Astrocyte (in vitro differentiated cells and primary cell): ENCODE measurements at regions not wholly inside any gene's neighbourhood (a gene's known extent, or its start where the extent isn't known, plus 50 kb on each side); places are given as distances from the start of the nearest gene placed in this dataset.

Source experiments
- DNase-seq: peaks from one replicate; pipeline ENCODE4 v3.0.0-alpha.2; 2010; ENCODE audit warnings: low read depth
- FAIRE-seq: peaks from 2 replicates; lab custom pipeline; 2011; peaks lifted over from hg19 to GRCh38; lab: Jason Lieb, UNC
- H2AFZ ChIP-seq: 2 replicates; pipeline ENCODE4 v1.6.0; 2012; ENCODE audit warnings: low read depth, low read length, inconsistent platforms
- H3K27ac ChIP-seq: 2 replicates; pipeline ENCODE4 v1.5.1; 2011; ENCODE audit warnings: low read depth, low read length, inconsistent platforms
- H3K27me3 ChIP-seq: 2 replicates; pipeline ENCODE4 v1.6.0; 2011; ENCODE audit warnings: low read length, inconsistent platforms; ENCODE audit not compliant: insufficient read depth
- H3K36me3 ChIP-seq: 2 replicates; pipeline ENCODE4 v1.5.1; 2011; ENCODE audit warnings: low read length, inconsistent platforms; ENCODE audit not compliant: insufficient read depth
- H3K4me1 ChIP-seq: 2 replicates; pipeline ENCODE4 v1.5.1; 2011; ENCODE audit warnings: low read length, inconsistent platforms; ENCODE audit not compliant: insufficient read depth
- H3K4me2 ChIP-seq: 2 replicates; pipeline ENCODE4 v1.6.0; 2012; ENCODE audit warnings: low read length, inconsistent platforms
- H3K4me3 ChIP-seq: 2 replicates; pipeline ENCODE4 v1.5.1; 2011; ENCODE audit warnings: low read depth, mild to moderate bottlenecking, low read length, inconsistent platforms; ENCODE audit not compliant: insufficient read depth
- H3K79me2 ChIP-seq: 2 replicates; pipeline ENCODE4 v1.6.0; 2012; ENCODE audit warnings: mild to moderate bottlenecking, low read length, inconsistent platforms; ENCODE audit not compliant: insufficient read depth
- H3K9ac ChIP-seq: 2 replicates; pipeline ENCODE4 v1.6.0; 2012; ENCODE audit warnings: mild to moderate bottlenecking, low read length, inconsistent platforms
- H3K9me3 ChIP-seq: 2 replicates; pipeline ENCODE4 v1.5.1; 2012; ENCODE audit warnings: low read depth, mild to moderate bottlenecking, low read length, inconsistent platforms; ENCODE audit not compliant: insufficient read depth
- H4K20me1 ChIP-seq: 2 replicates; pipeline ENCODE4 v1.6.0; 2012; ENCODE audit warnings: low read length, inconsistent platforms; ENCODE audit not compliant: insufficient read depth
- H3K27ac Mint-ChIP-seq: one replicate; pipeline ENCODE4 v1.8.0; 2021; ENCODE audit warnings: mild to moderate bottlenecking, mixed read lengths; ENCODE audit not compliant: unreplicated experiment
- H3K27me3 Mint-ChIP-seq: one replicate; pipeline ENCODE4 v1.8.0; 2021; ENCODE audit warnings: low read depth, mixed read lengths; ENCODE audit not compliant: unreplicated experiment
- H3K36me3 Mint-ChIP-seq: one replicate; pipeline ENCODE4 v1.8.0; 2021; ENCODE audit warnings: low read depth, mixed read lengths; ENCODE audit not compliant: unreplicated experiment
- H3K4me1 Mint-ChIP-seq: one replicate; pipeline ENCODE4 v1.8.0; 2021; ENCODE audit warnings: low read depth, mixed read lengths; ENCODE audit not compliant: unreplicated experiment
- H3K4me3 Mint-ChIP-seq: one replicate; pipeline ENCODE4 v1.8.0; 2021; ENCODE audit warnings: mild to moderate bottlenecking, moderate library complexity, mixed read lengths; ENCODE audit not compliant: unreplicated experiment
- H3K9me3 Mint-ChIP-seq: one replicate; pipeline ENCODE4 v1.8.0; 2021; ENCODE audit warnings: mild to moderate bottlenecking, mixed read lengths; ENCODE audit not compliant: unreplicated experiment
- EZH2 ChIP-seq: IDR thresholded peaks from 2 replicates; pipeline ENCODE4 v1.6.1; 2012; ENCODE audit warnings: mild to moderate bottlenecking, low read length, inconsistent platforms; ENCODE audit not compliant: insufficient read depth
- TF ChIP-seq, protein P1 (sequence below): IDR thresholded peaks from 2 replicates; pipeline ENCODE4 v1.5.1; 2011; ENCODE audit warnings: low read depth, mild to moderate bottlenecking, inconsistent platforms, low read length, moderate library complexity; ENCODE audit not compliant: insufficient read depth

DNA sequence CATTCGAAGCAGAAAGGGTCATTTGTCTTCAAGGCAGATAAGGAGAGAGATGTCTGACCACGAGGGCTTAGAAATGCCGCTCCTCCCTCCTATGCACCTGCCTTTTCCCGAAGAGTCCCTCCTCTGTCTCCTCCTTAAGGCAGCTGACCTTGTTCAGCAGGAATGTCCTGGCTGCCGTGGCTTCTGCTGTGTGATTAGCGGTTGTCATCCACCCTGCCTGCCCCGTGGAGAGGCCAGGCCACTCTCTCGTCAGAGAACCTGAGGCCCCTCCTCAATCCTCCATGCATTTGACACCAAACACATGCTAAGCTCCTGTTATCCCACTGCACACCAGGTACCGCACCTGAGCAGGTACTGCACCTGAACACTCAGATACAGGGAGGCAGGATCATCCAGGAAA is 834.6 kb downstream of the TBC1D22A start:
- FAIRE-seq (no peak), DNase-seq (no peak)
- Histone ChIP-seq H2AFZ (no peak overlapping the region), H3K4me1 (no peaks in the 10 kb centered on the region), H4K20me1 (no peaks in the 10 kb centered on the region), H3K79me2 (no peaks in the 10 kb centered on the region), H3K4me2 (no peak overlapping the region), H3K4me3 (no peak overlapping the region), H3K9ac (no peak overlapping the region), H3K27me3 (no peaks in the 10 kb centered on the region), H3K9me3 (peaks cover 23% of the 10 kb centered on the region), H3K36me3 (no peaks in the 10 kb centered on the region), H3K27ac (no peak overlapping the region)
- Mint-ChIP-seq H3K36me3 (no peaks in the 10 kb centered on the region), H3K4me3 (no peak overlapping the region), H3K9me3 (peaks cover 13% of the 10 kb centered on the region), H3K27ac (no peak overlapping the region), H3K27me3 (peaks cover 18% of the 10 kb centered on the region), H3K4me1 (no peaks in the 10 kb centered on the region)
- no peak for TF ChIP-seq EZH2
- TF ChIP-seq, protein P1, sequence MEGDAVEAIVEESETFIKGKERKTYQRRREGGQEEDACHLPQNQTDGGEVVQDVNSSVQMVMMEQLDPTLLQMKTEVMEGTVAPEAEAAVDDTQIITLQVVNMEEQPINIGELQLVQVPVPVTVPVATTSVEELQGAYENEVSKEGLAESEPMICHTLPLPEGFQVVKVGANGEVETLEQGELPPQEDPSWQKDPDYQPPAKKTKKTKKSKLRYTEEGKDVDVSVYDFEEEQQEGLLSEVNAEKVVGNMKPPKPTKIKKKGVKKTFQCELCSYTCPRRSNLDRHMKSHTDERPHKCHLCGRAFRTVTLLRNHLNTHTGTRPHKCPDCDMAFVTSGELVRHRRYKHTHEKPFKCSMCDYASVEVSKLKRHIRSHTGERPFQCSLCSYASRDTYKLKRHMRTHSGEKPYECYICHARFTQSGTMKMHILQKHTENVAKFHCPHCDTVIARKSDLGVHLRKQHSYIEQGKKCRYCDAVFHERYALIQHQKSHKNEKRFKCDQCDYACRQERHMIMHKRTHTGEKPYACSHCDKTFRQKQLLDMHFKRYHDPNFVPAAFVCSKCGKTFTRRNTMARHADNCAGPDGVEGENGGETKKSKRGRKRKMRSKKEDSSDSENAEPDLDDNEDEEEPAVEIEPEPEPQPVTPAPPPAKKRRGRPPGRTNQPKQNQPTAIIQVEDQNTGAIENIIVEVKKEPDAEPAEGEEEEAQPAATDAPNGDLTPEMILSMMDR, result no peak

GRCh38 chr22:47596176-47596690 is 833.8 kb downstream of the TBC1D22A start:
- Histone ChIP-seq H3K27me3 (no peaks in the 10 kb centered on the region), H4K20me1 (no peaks in the 10 kb centered on the region), H3K4me1 (no peaks in the 10 kb centered on the region), H3K4me2 (no peak overlapping the region), H3K4me3 (no peak overlapping the region), H2AFZ (no peak overlapping the region), H3K79me2 (no peaks in the 10 kb centered on the region), H3K9me3 (peaks cover 23% of the 10 kb centered on the region), H3K36me3 (no peaks in the 10 kb centered on the region), H3K9ac (no peak overlapping the region), H3K27ac (no peak overlapping the region)
- TF ChIP-seq EZH2, result no peak
- TF ChIP-seq, protein P1, result no peak
- no peak overlapping the region for H3K4me3 Mint-ChIP-seq
- H3K27me3 Mint-ChIP-seq, result peaks cover 10% of the 10 kb centered on the region
- no peak for DNase-seq
- no peak overlapping the region for H3K27ac Mint-ChIP-seq
- peaks cover 11% of the 10 kb centered on the region for H3K9me3 Mint-ChIP-seq
- no peak for FAIRE-seq
- no peaks in the 10 kb centered on the region for H3K36me3 Mint-ChIP-seq
- H3K4me1 Mint-ChIP-seq, result no peaks in the 10 kb centered on the region

GRCh38 chr22:47594836-47595521 is 832.5 kb downstream of the TBC1D22A start:
- no peaks in the 10 kb centered on the region for H4K20me1 ChIP-seq
- H3K4me2 ChIP-seq, result no peak overlapping the region
- H3K4me3 Mint-ChIP-seq, result no peak overlapping the region
- H3K9me3 Mint-ChIP-seq, result peaks cover 11% of the 10 kb centered on the region
- no peak overlapping the region for H3K27ac ChIP-seq
- H3K27me3 Mint-ChIP-seq, result peaks cover 7% of the 10 kb centered on the region
- no peak overlapping the region for H3K27ac Mint-ChIP-seq
- no peak for TF ChIP-seq EZH2
- TF ChIP-seq, protein P1, result no peak
- H2AFZ ChIP-seq, result no peak overlapping the region
- no peaks in the 10 kb centered on the region for H3K36me3 ChIP-seq
- H3K4me1 Mint-ChIP-seq, result no peaks in the 10 kb centered on the region
- H3K4me3 ChIP-seq, result no peak overlapping the region
- DNase-seq (no peak), FAIRE-seq (no peak)
- peaks cover 23% of the 10 kb centered on the region for H3K9me3 ChIP-seq
- H3K9ac ChIP-seq, result no peak overlapping the region
- no peaks in the 10 kb centered on the region for H3K27me3 ChIP-seq
- H3K36me3 Mint-ChIP-seq, result no peaks in the 10 kb centered on the region
- no peaks in the 10 kb centered on the region for H3K4me1 ChIP-seq
- H3K79me2 ChIP-seq, result no peaks in the 10 kb centered on the region
